K562 (cell line): ENCODE measurements at regions not wholly inside any gene's neighbourhood (a gene's known extent, or its start where the extent isn't known, plus 50 kb on each side); places are given as distances from the start of the nearest gene placed in this dataset.

ENCODE experiments used
- ATAC-seq: fragments of 200-7000 bp; cut with Tn5 transposase; 3 replicates; pipeline ENCODE4 v1.9.1; 2020; ENCODE audit warnings: moderate library complexity
- BruUV-seq: library from RNA; stranded (reverse); fragments of 400-500 nt; replicated peaks from 2 replicates; lab custom pipeline; 2021; lab: Mats Ljungman, UMichigan
- CTCF ChIA-PET: fragments of 300-600 bp; formaldehyde crosslinking; extraction: SDS; loops from one replicate; lab custom pipeline; 2021; ENCODE audit warnings: low intra/inter-chr PET ratio; lab: Yijun Ruan, JAX
- POLR2A ChIA-PET: fragments of 300-600, 350-650 bp; sonication (Branson Sonifier 250); formaldehyde crosslinking; extraction: SDS; loops from one replicate; lab custom pipeline; 2021; ENCODE audit warnings: antibody characterized with exemption, inconsistent platforms; lab: Yijun Ruan, JAX
- DNase-seq, 4 experiments: peaks; one replicate each; pipeline versions ENCODE4 v3.0.0 to v3.0.0-alpha.2; 2011 to 2018; ENCODE audit warnings: low spot score in 3 of 4, mixed read lengths in 3 of 4; ENCODE audit errors: extremely low read depth in 1 of 4
- FAIRE-seq: peaks from 2 replicates; lab custom pipeline; 2011; peaks lifted over from hg19 to GRCh38; lab: Jason Lieb, UNC
- H2AFZ ChIP-seq: 2 replicates; pipeline ENCODE4 v1.6.0; 2011; ENCODE audit warnings: low read depth, low read length, control low read depth, inconsistent platforms
- H3K27ac ChIP-seq: fragments of 200-600 bp; 3 replicates; pipeline ENCODE4 v1.8.0; 2011; ENCODE audit warnings: low read depth, mild to moderate bottlenecking, control low read depth, inconsistent platforms, low read length, moderate library complexity, mixed read lengths; ENCODE audit errors: extremely low read depth
- H3K27me3 ChIP-seq, 2 experiments: fragments of 300-600 bp in 1 of 2; 2 replicates in 1 of 2; 3 replicates in 1 of 2; pipeline versions ENCODE4 v1.6.0 to v1.8.0; 2011; ENCODE audit warnings: inconsistent platforms in 2 of 2, low read length in 2 of 2, mild to moderate bottlenecking in 1 of 2, mixed read lengths in 1 of 2, moderate library complexity in 1 of 2; ENCODE audit not compliant: control insufficient read depth in 2 of 2, insufficient read depth in 2 of 2
- H3K36me3 ChIP-seq: fragments of 300-600 bp; 3 replicates; pipeline ENCODE4 v1.8.0; 2011; ENCODE audit warnings: mild to moderate bottlenecking, low read length, inconsistent platforms; ENCODE audit not compliant: control insufficient read depth, insufficient read depth
- H3K4me1 ChIP-seq, 2 experiments: fragments of 200-600 bp in 1 of 2; replicated peaks in 1 of 2; 2 replicates in 1 of 2; 3 replicates in 1 of 2; pipeline versions ENCODE4 v1.5.1 to v1.8.0; 2011; ENCODE audit warnings: inconsistent platforms in 2 of 2, low read length in 2 of 2, mild to moderate bottlenecking in 1 of 2, mixed read lengths in 1 of 2, moderate library complexity in 1 of 2; ENCODE audit not compliant: control insufficient read depth in 2 of 2, insufficient read depth in 2 of 2
- H3K4me2 ChIP-seq: 2 replicates; pipeline ENCODE4 v1.6.1; 2011; ENCODE audit warnings: low read length, control low read depth, inconsistent platforms, mixed read lengths; ENCODE audit not compliant: insufficient read depth
- H3K4me3 ChIP-seq: fragments of 200-600 bp; sonication (generic), shearing (Covaris generic); 2 replicates; pipeline ENCODE4 v1.5.1; 2016; ENCODE audit warnings: control low read depth, inconsistent platforms
- H3K79me2 ChIP-seq: fragments of 200-600 bp; 3 replicates; pipeline ENCODE4 v1.8.0; 2011; ENCODE audit warnings: low read length, inconsistent platforms; ENCODE audit not compliant: control insufficient read depth, insufficient read depth
- H3K9ac ChIP-seq, 2 experiments: 2 replicates each; pipeline versions ENCODE4 v1.6.0 to v1.6.1; 2011; ENCODE audit warnings: low read depth in 2 of 2, low read length in 2 of 2, control low read depth in 1 of 2, inconsistent platforms in 1 of 2, mild to moderate bottlenecking in 1 of 2, mixed read lengths in 1 of 2; ENCODE audit not compliant: insufficient read depth in 1 of 2
- H3K9me1 ChIP-seq: one replicate; pipeline ENCODE4 v1.6.0; 2011; ENCODE audit warnings: inconsistent platforms, mild to moderate bottlenecking, low read length, moderate library complexity; ENCODE audit not compliant: control insufficient read depth, insufficient read depth
- H3K9me3 ChIP-seq: replicated peaks from 2 replicates; pipeline ENCODE4 v1.5.1; 2011; ENCODE audit warnings: low read depth, low read length, inconsistent platforms; ENCODE audit not compliant: control insufficient read depth, insufficient read depth
- H4K20me1 ChIP-seq: replicated peaks from 2 replicates; pipeline ENCODE4 v1.6.1; 2011; ENCODE audit warnings: low read length, inconsistent platforms, mixed read lengths; ENCODE audit not compliant: control insufficient read depth, insufficient read depth
- ARID1B ChIP-seq: fragments of 450-650 bp; IDR thresholded peaks from 2 replicates; pipeline ENCODE4 v1.6.1; 2016; ENCODE audit warnings: antibody characterized with exemption, mild to moderate bottlenecking, inconsistent platforms
- CCAR2 ChIP-seq: fragments of 200-400 bp; formaldehyde crosslinking; IDR thresholded peaks from 2 replicates; pipeline ENCODE4 v1.6.1; 2017; ENCODE audit warnings: mild to moderate bottlenecking, low read depth, low read length
- FOXJ2 ChIP-seq: fragments of 200-800 bp; sonication (Bioruptor generic); IDR thresholded peaks from 2 replicates; pipeline ENCODE4 v1.6.1; 2016; ENCODE audit warnings: missing genetic modification characterization, missing compliant biosample characterization
- FOXJ3 ChIP-seq: sonication (generic); formaldehyde crosslinking; IDR thresholded peaks from 2 replicates; pipeline ENCODE4 v1.4.0; 2020; ENCODE audit warnings: mild to moderate bottlenecking, missing genetic modification reagents
- KLF6 ChIP-seq: fragments of 250-450 bp; sonication (Bioruptor Pico); IDR thresholded peaks from 2 replicates; pipeline ENCODE4 v1.4.0; 2020; ENCODE audit warnings: mild to moderate bottlenecking, moderate library complexity, borderline replicate concordance
- MIER1 ChIP-seq: fragments of 450-650 bp; IDR thresholded peaks from 2 replicates; pipeline ENCODE4 v1.6.1; 2016; ENCODE audit warnings: antibody characterized with exemption, mild to moderate bottlenecking, low read depth
- PHF20 ChIP-seq: fragments of 450-650 bp; IDR thresholded peaks from 2 replicates; pipeline ENCODE4 v1.6.1; 2018; ENCODE audit not compliant: partially characterized antibody
- RBM25 ChIP-seq: fragments of 200-400 bp; formaldehyde crosslinking; IDR thresholded peaks from 2 replicates; pipeline ENCODE4 v1.6.1; 2018; ENCODE audit warnings: low read length, low read depth, moderate library complexity; ENCODE audit not compliant: severe bottlenecking
- SNIP1 ChIP-seq: fragments of 450-650 bp; IDR thresholded peaks from 2 replicates; pipeline ENCODE4 v1.7.1; 2017; ENCODE audit warnings: low read depth, mild to moderate bottlenecking
- TCF7L2 ChIP-seq: fragments of 150-350 bp; IDR thresholded peaks from 2 replicates; pipeline ENCODE4 v1.6.1; 2016; ENCODE audit warnings: low read depth, mild to moderate bottlenecking, low read length, moderate library complexity
- WHSC1 ChIP-seq: IDR thresholded peaks from one replicate; pipeline ENCODE4 v1.6.1; 2012; ENCODE audit warnings: low read length, control low read depth, inconsistent platforms
- ZNF175 ChIP-seq: fragments of 200-800 bp; sonication (Bioruptor generic); IDR thresholded peaks from 2 replicates; pipeline ENCODE4 v1.6.1; 2016; ENCODE audit warnings: low read depth, mild to moderate bottlenecking, missing genetic modification characterization, missing compliant biosample characterization
- ZNF436 ChIP-seq: fragments of 250-450, 450-650 bp; sonication (Bioruptor Pico); formaldehyde crosslinking; IDR thresholded peaks from 2 replicates; pipeline ENCODE4 v1.7.0; 2020; ENCODE audit warnings: mild to moderate bottlenecking
- ZNF778 ChIP-seq: fragments of 450-650 bp; formaldehyde crosslinking; IDR thresholded peaks from 2 replicates; pipeline ENCODE4 v1.4.0; 2020; ENCODE audit warnings: mild to moderate bottlenecking, moderate library complexity
- WGBS: fragments of 100-300 bp; shearing (Covaris generic); methylation state at CpG from one replicate; pipeline ENCODE4 v1.1.6; 2016; ENCODE audit warnings: low coverage, mixed read lengths; ENCODE audit not compliant: insufficient coverage; ENCODE audit errors: missing lambda C conversion rate; 5-methylcytosine and 5-hydroxymethylcytosine counted together
- in situ Hi-C: fragments of 300-500 bp; cut with MboI; formaldehyde crosslinking; loops from 4 replicates; pipeline ENCODE4 v1.15.0; 2018; ENCODE audit warnings: inconsistent platforms, mixed read lengths
- intact Hi-C: fragments of 100-400 bp; cut with micrococcal nuclease; formaldehyde crosslinking; loops from 2 replicates; pipeline ENCODE4 v1.14.2; 2022
- TF ChIP-seq, protein P1 (sequence below): fragments of 250-450 bp; sonication (Bioruptor Pico); IDR thresholded peaks from 2 replicates; pipeline ENCODE4 v1.8.0; 2022; ENCODE audit warnings: inconsistent platforms
- TF ChIP-seq, protein P2 (sequence below), 2 experiments: IDR thresholded peaks; 2 replicates each; pipeline ENCODE4 v1.6.1; 2011; ENCODE audit warnings: borderline replicate concordance in 1 of 2, control low read depth in 1 of 2, low read depth in 1 of 2, low read length in 1 of 2, mild to moderate bottlenecking in 1 of 2, mixed read lengths in 1 of 2, moderate library complexity in 1 of 2; ENCODE audit not compliant: insufficient read depth in 1 of 2, insufficient read length in 1 of 2, poor library complexity in 1 of 2, severe bottlenecking in 1 of 2; ENCODE audit errors: extremely low read depth in 1 of 2
- TF ChIP-seq, protein P3 (sequence below): sonication (generic); formaldehyde crosslinking; IDR thresholded peaks from 2 replicates; pipeline ENCODE4 v1.8.1; 2023; ENCODE audit warnings: mild to moderate bottlenecking, missing genetic modification reagents
- TF ChIP-seq, protein P4 (sequence below): sonication (generic); formaldehyde crosslinking; IDR thresholded peaks from 2 replicates; pipeline ENCODE4 v1.8.1; 2023; ENCODE audit warnings: mild to moderate bottlenecking, missing genetic modification reagents

DNA sequence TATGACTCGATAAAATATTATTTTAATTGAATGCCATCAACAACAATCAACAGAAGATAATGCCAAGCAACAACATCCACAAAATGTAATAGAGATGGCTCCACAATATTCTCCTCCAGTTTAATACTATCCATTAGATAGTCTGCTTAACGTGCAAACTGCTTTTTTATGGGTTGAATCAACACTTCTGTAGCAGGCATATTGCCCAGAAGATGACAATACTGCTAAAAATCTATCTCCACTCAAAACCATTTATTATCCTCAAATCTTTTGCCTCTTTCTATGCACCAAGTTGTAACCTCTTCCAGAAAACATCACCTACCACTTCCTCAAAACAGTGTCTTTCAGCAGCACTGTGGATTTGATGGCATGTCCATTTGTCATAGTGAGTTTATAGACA, 295.7 kb upstream of the LMCD1 start:
- in situ Hi-C loops: no loop called here
- H3K36me3 ChIP-seq: no peaks in the 10 kb centered on the region
- DNase-seq: no peak
- H3K79me2 ChIP-seq: no peaks in the 10 kb centered on the region
- WGBS: 0% methylated on average over 2 of the region's 2 CpGs
- no peaks in the 10 kb centered on the region for H3K9me3 ChIP-seq
- H3K27ac ChIP-seq: no peak overlapping the region
- no peak overlapping the region for H3K4me3 ChIP-seq
- no peaks in the 10 kb centered on the region for H3K27me3 ChIP-seq
- H3K4me1 ChIP-seq: no peaks in the 10 kb centered on the region
- no peaks in the 10 kb centered on the region for H4K20me1 ChIP-seq
- intact Hi-C loops: no loop called here
- H3K9me1 ChIP-seq: no peaks in the 10 kb centered on the region
- H2AFZ ChIP-seq: no peak overlapping the region
- ATAC-seq: no peak
- POLR2A ChIA-PET: no interaction called here
- H3K4me2 ChIP-seq: no peak overlapping the region
- no peak for FAIRE-seq
- CTCF ChIA-PET: no interaction called here
- no TSS peak for BruUV-seq
- no peak overlapping the region for H3K9ac ChIP-seq
- TF ChIP-seq ZNF778 (CRISPR knock-in tag) (no peak), MIER1 (no peak), TCF7L2 (no peak), FOXJ2 (tag) (no peak), SNIP1 (no peak), KLF6 (no peak), RBM25 (no peak), ARID1B (no peak), FOXJ3 (CRISPR knock-in tag) (no peak), CCAR2 (no peak), WHSC1 (no peak), ZNF175 (CRISPR knock-in tag) (no peak), ZNF436 (CRISPR knock-in tag) (no peak), PHF20 (no peak)
- TF ChIP-seq, protein P1, sequence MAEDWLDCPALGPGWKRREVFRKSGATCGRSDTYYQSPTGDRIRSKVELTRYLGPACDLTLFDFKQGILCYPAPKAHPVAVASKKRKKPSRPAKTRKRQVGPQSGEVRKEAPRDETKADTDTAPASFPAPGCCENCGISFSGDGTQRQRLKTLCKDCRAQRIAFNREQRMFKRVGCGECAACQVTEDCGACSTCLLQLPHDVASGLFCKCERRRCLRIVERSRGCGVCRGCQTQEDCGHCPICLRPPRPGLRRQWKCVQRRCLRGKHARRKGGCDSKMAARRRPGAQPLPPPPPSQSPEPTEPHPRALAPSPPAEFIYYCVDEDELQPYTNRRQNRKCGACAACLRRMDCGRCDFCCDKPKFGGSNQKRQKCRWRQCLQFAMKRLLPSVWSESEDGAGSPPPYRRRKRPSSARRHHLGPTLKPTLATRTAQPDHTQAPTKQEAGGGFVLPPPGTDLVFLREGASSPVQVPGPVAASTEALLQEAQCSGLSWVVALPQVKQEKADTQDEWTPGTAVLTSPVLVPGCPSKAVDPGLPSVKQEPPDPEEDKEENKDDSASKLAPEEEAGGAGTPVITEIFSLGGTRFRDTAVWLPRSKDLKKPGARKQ (CRISPR knock-in tag): no peak
- TF ChIP-seq, protein P2, sequence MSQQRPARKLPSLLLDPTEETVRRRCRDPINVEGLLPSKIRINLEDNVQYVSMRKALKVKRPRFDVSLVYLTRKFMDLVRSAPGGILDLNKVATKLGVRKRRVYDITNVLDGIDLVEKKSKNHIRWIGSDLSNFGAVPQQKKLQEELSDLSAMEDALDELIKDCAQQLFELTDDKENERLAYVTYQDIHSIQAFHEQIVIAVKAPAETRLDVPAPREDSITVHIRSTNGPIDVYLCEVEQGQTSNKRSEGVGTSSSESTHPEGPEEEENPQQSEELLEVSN (IDR thresholded peaks at IDR 0.05; ENCODE audit: borderline replicate concordance in 1 of 2, extremely low read depth in 1 of 2, insufficient read depth in 1 of 2, insufficient read length in 1 of 2, low read depth in 1 of 2, low read length in 1 of 2, poor library complexity in 1 of 2, severe bottlenecking in 1 of 2): no peak
- TF ChIP-seq, protein P3, sequence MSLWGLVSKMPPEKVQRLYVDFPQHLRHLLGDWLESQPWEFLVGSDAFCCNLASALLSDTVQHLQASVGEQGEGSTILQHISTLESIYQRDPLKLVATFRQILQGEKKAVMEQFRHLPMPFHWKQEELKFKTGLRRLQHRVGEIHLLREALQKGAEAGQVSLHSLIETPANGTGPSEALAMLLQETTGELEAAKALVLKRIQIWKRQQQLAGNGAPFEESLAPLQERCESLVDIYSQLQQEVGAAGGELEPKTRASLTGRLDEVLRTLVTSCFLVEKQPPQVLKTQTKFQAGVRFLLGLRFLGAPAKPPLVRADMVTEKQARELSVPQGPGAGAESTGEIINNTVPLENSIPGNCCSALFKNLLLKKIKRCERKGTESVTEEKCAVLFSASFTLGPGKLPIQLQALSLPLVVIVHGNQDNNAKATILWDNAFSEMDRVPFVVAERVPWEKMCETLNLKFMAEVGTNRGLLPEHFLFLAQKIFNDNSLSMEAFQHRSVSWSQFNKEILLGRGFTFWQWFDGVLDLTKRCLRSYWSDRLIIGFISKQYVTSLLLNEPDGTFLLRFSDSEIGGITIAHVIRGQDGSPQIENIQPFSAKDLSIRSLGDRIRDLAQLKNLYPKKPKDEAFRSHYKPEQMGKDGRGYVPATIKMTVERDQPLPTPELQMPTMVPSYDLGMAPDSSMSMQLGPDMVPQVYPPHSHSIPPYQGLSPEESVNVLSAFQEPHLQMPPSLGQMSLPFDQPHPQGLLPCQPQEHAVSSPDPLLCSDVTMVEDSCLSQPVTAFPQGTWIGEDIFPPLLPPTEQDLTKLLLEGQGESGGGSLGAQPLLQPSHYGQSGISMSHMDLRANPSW (CRISPR knock-in tag): no peak
- TF ChIP-seq, protein P4, sequence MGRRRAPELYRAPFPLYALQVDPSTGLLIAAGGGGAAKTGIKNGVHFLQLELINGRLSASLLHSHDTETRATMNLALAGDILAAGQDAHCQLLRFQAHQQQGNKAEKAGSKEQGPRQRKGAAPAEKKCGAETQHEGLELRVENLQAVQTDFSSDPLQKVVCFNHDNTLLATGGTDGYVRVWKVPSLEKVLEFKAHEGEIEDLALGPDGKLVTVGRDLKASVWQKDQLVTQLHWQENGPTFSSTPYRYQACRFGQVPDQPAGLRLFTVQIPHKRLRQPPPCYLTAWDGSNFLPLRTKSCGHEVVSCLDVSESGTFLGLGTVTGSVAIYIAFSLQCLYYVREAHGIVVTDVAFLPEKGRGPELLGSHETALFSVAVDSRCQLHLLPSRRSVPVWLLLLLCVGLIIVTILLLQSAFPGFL (CRISPR knock-in tag): no peak
